ENCODE measurements at regions not wholly inside any gene's neighbourhood (a gene's known extent, or its start where the extent isn't known, plus 50 kb on each side); places are given as distances from the start of the nearest gene placed in this dataset.

DNA sequence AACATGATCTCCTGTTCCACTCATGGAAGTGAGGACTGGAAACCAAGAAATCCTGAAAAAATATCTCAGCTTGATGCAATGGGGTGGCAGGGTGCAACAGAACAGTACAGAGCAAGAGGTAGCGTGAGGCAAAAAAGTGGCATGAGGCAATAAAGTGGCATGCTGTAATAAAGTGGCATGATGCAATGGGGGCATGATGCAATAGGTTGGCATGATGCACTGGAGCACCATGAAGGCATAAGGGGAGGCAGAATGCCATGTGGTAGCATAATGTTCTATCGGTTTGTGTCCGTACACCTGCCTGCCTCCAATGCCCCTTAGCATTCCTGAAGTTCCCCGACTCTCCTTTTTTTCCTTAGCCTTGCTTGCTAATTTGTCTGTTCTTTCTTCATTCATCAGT, 648.4 kb downstream of the TMEM182 start:
- no peak overlapping the region for H3K9ac ChIP-seq (ENCODE audit: low read length)
- no peak overlapping the region for H3K4me3 ChIP-seq (ENCODE audit: low read length)
- H3K27ac ChIP-seq (ENCODE audit: low read depth, low read length) = no peak overlapping the region
- H3K4me1 ChIP-seq (ENCODE audit: control insufficient read depth, insufficient read depth, low read length) = no peaks in the 10 kb centered on the region
- H3K27me3 ChIP-seq (ENCODE audit: control insufficient read depth, insufficient read depth, low read length) = no peaks in the 10 kb centered on the region
- no peaks in the 10 kb centered on the region for H3K36me3 ChIP-seq (ENCODE audit: control insufficient read depth, insufficient read depth, low read length)

- no peak overlapping the region for H3K4me3 ChIP-seq (ENCODE audit: low read length)
- no peak overlapping the region for H3K27ac ChIP-seq (ENCODE audit: low read depth, low read length)
- no peaks in the 10 kb centered on the region for H3K36me3 ChIP-seq (ENCODE audit: control insufficient read depth, insufficient read depth, low read length)
- no peak overlapping the region for H3K9ac ChIP-seq (ENCODE audit: low read length)
- H3K4me1 ChIP-seq (ENCODE audit: control insufficient read depth, insufficient read depth, low read length) = no peaks in the 10 kb centered on the region
- H3K27me3 ChIP-seq (ENCODE audit: control insufficient read depth, insufficient read depth, low read length) = no peaks in the 10 kb centered on the region
Observed at GRCh38 chr2:103419506-103419905, 657.7 kb downstream of the TMEM182 start.

DNA sequence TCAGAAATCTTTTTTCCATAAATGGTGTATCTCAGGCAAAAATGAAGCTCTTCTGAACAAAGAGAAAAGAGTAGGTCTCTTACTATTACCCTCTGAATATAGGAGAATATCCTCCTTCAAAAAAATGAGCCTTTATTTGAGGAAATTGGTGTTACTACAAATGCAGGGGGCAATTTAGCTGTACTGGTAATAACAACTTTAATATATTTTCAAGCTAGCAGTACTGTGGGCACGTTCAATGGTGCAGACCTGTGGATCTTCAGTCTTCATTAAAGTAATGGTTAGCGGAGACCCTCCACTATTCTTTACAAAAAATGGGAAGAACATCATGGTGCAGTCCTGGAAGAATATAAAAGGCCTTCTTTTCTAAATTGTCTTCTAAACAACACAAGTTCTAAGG, 661.3 kb downstream of the TMEM182 start:
- Histone ChIP-seq H3K9ac (ENCODE audit: low read length) (no peak overlapping the region), H3K36me3 (ENCODE audit: control insufficient read depth, insufficient read depth, low read length) (no peaks in the 10 kb centered on the region), H3K4me3 (ENCODE audit: low read length) (no peak overlapping the region), H3K27ac (ENCODE audit: low read depth, low read length) (no peak overlapping the region), H3K27me3 (ENCODE audit: control insufficient read depth, insufficient read depth, low read length) (no peaks in the 10 kb centered on the region), H3K4me1 (ENCODE audit: control insufficient read depth, insufficient read depth, low read length) (no peaks in the 10 kb centered on the region)

GRCh38 chr2:103427567-103427966, 665.7 kb downstream of the TMEM182 start:
- Histone ChIP-seq H3K36me3 (ENCODE audit: control insufficient read depth, insufficient read depth, low read length) (no peaks in the 10 kb centered on the region), H3K27me3 (ENCODE audit: control insufficient read depth, insufficient read depth, low read length) (no peaks in the 10 kb centered on the region), H3K27ac (ENCODE audit: low read depth, low read length) (no peak overlapping the region), H3K4me1 (ENCODE audit: control insufficient read depth, insufficient read depth, low read length) (no peaks in the 10 kb centered on the region), H3K9ac (ENCODE audit: low read length) (no peak overlapping the region), H3K4me3 (ENCODE audit: low read length) (no peak overlapping the region)

DNA sequence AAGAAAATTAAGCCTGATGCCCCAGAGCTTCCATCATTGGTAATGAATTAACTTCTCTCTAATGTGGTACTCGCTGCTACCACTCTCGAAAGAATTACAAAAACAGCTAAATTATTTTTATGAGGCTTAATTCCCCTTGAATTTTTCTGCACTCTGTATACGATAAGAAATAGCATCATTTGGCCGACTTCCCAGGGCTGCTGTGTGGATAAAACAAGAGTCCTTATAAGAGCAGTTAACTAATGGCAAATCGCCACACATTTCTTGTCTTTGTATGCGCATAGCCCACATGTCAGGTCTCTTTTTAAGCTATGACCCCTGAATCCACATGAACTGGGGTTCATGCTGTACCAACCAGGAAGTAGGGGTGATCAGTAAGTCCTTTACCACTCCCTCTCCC, 668.4 kb downstream of the TMEM182 start:
- no peak overlapping the region for H3K4me3 ChIP-seq (ENCODE audit: low read length)
- no peaks in the 10 kb centered on the region for H3K36me3 ChIP-seq (ENCODE audit: control insufficient read depth, insufficient read depth, low read length)
- H3K9ac ChIP-seq (ENCODE audit: low read length) = no peak overlapping the region
- H3K27ac ChIP-seq (ENCODE audit: low read depth, low read length) = no peak overlapping the region
- no peaks in the 10 kb centered on the region for H3K27me3 ChIP-seq (ENCODE audit: control insufficient read depth, insufficient read depth, low read length)
- no peaks in the 10 kb centered on the region for H3K4me1 ChIP-seq (ENCODE audit: control insufficient read depth, insufficient read depth, low read length)

GRCh38 chr2:103435010-103435409, 673.2 kb downstream of the TMEM182 start:
- H3K27me3 ChIP-seq (ENCODE audit: control insufficient read depth, insufficient read depth, low read length) = no peaks in the 10 kb centered on the region
- H3K4me3 ChIP-seq (ENCODE audit: low read length) = no peak overlapping the region
- H3K27ac ChIP-seq (ENCODE audit: low read depth, low read length) = no peak overlapping the region
- no peaks in the 10 kb centered on the region for H3K36me3 ChIP-seq (ENCODE audit: control insufficient read depth, insufficient read depth, low read length)
- H3K4me1 ChIP-seq (ENCODE audit: control insufficient read depth, insufficient read depth, low read length) = no peaks in the 10 kb centered on the region
- no peak overlapping the region for H3K9ac ChIP-seq (ENCODE audit: low read length)

- Histone ChIP-seq H3K36me3 (ENCODE audit: control insufficient read depth, insufficient read depth, low read length) (no peaks in the 10 kb centered on the region), H3K4me3 (ENCODE audit: low read length) (no peak overlapping the region), H3K27me3 (ENCODE audit: control insufficient read depth, insufficient read depth, low read length) (no peaks in the 10 kb centered on the region), H3K27ac (ENCODE audit: low read depth, low read length) (no peak overlapping the region), H3K9ac (ENCODE audit: low read length) (no peak overlapping the region), H3K4me1 (ENCODE audit: control insufficient read depth, insufficient read depth, low read length) (no peaks in the 10 kb centered on the region)
Observed at GRCh38 chr2:103437161-103437560, 675.3 kb downstream of the TMEM182 start.

GRCh38 chr2:103445347-103445746, 683.5 kb downstream of the TMEM182 start:
- no peaks in the 10 kb centered on the region for H3K36me3 ChIP-seq (ENCODE audit: control insufficient read depth, insufficient read depth, low read length)
- H3K4me1 ChIP-seq (ENCODE audit: control insufficient read depth, insufficient read depth, low read length) = no peaks in the 10 kb centered on the region
- H3K4me3 ChIP-seq (ENCODE audit: low read length) = no peak overlapping the region
- H3K27ac ChIP-seq (ENCODE audit: low read depth, low read length) = no peak overlapping the region
- no peaks in the 10 kb centered on the region for H3K27me3 ChIP-seq (ENCODE audit: control insufficient read depth, insufficient read depth, low read length)
- no peak overlapping the region for H3K9ac ChIP-seq (ENCODE audit: low read length)

DNA sequence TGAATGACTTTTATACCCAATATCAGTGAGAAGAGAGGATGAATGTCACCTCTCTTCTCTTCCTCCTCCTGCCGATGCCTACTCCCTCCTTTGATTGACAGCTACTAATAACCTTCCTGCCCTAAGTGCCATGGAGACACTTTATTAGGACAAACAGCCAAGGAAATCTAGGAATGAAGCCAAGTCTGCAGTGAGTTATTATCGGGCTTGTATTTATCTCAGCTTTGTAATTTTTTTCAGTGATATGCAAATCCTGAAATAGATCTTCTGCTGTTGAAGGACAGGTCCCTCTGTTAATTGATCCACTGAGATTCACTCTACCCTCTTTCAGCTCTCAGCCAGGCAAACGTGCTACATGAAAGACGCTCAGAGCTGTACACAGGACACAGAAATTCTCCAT, 686.7 kb downstream of the TMEM182 start:
- Histone ChIP-seq H3K27me3 (ENCODE audit: control insufficient read depth, insufficient read depth, low read length) (no peaks in the 10 kb centered on the region), H3K4me3 (ENCODE audit: low read length) (no peak overlapping the region), H3K27ac (ENCODE audit: low read depth, low read length) (no peak overlapping the region), H3K4me1 (ENCODE audit: control insufficient read depth, insufficient read depth, low read length) (no peaks in the 10 kb centered on the region), H3K9ac (ENCODE audit: low read length) (no peak overlapping the region), H3K36me3 (ENCODE audit: control insufficient read depth, insufficient read depth, low read length) (no peaks in the 10 kb centered on the region)

DNA sequence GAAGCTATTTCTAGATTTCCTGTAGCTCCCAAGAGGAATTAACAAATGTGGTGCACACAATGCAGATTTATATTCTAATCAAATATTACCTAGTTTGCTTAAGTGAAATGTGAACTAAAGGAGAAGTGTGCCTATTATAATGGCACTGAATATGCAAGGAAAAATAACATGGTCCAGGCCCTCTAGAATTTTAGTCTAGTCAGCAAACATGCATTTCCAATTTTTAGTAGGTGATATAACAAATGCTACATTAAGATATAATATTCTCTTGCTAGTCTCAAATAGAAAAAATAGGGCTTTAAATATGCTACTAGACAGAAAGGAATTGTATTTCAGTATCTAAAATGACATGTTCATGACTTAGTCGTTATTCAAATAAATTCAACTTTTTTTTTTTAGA, 689.5 kb downstream of the TMEM182 start:
- no peak overlapping the region for H3K27ac ChIP-seq (ENCODE audit: low read depth, low read length)
- no peak overlapping the region for H3K9ac ChIP-seq (ENCODE audit: low read length)
- no peaks in the 10 kb centered on the region for H3K36me3 ChIP-seq (ENCODE audit: control insufficient read depth, insufficient read depth, low read length)
- no peak overlapping the region for H3K4me3 ChIP-seq (ENCODE audit: low read length)
- no peaks in the 10 kb centered on the region for H3K27me3 ChIP-seq (ENCODE audit: control insufficient read depth, insufficient read depth, low read length)
- no peaks in the 10 kb centered on the region for H3K4me1 ChIP-seq (ENCODE audit: control insufficient read depth, insufficient read depth, low read length)

- no peaks in the 10 kb centered on the region for H3K36me3 ChIP-seq (ENCODE audit: control insufficient read depth, insufficient read depth, low read length)
- no peaks in the 10 kb centered on the region for H3K4me1 ChIP-seq (ENCODE audit: control insufficient read depth, insufficient read depth, low read length)
- H3K27ac ChIP-seq (ENCODE audit: low read depth, low read length) = no peak overlapping the region
- H3K9ac ChIP-seq (ENCODE audit: low read length) = no peak overlapping the region
- no peaks in the 10 kb centered on the region for H3K27me3 ChIP-seq (ENCODE audit: control insufficient read depth, insufficient read depth, low read length)
- no peak overlapping the region for H3K4me3 ChIP-seq (ENCODE audit: low read length)
Observed at GRCh38 chr2:103459283-103459682, 697.5 kb downstream of the TMEM182 start.

DNA sequence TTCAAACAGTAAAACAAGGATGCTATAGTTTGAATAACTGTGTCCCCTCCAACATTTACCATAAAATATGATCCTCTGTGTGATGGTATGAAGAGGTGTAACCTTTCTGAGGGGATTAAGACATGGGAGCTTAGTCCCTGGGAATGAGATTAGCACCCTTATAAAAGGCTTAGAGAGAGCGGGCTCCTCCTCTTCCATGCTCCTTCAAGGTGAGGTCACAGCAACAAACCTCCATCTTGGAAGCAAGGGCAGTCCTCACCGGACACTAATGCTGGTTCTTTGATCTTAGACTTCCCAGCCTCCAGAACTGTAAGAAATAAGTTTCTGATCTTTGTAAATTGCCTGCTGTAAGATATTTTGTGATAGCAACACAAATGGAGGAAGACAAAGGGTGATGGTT, 700.3 kb downstream of the TMEM182 start:
- H3K4me1 ChIP-seq (ENCODE audit: control insufficient read depth, insufficient read depth, low read length) = no peaks in the 10 kb centered on the region
- no peaks in the 10 kb centered on the region for H3K27me3 ChIP-seq (ENCODE audit: control insufficient read depth, insufficient read depth, low read length)

DNA sequence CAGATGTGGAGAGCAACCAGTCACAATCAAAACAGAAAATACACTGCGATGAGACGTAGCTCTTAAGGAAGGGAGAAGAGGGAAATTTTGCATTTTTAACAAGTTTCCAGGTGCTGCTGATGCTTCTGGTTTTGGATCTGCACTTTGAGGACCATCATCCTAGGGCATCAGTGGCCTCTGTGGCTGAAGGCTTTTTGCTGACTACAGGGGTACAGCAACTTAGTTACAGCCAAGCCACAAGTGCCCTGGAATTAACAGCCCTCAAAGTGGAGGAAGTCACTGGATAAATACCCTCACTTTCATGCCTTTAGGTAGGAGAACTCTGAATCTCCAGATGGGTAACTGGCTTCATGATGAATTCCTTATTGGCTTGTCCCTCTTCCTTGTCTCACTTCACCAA, 700.9 kb downstream of the TMEM182 start:
- Histone ChIP-seq H3K4me3 (ENCODE audit: low read length) (no peak overlapping the region), H3K4me1 (ENCODE audit: control insufficient read depth, insufficient read depth, low read length) (no peaks in the 10 kb centered on the region), H3K9ac (ENCODE audit: low read length) (no peak overlapping the region), H3K36me3 (ENCODE audit: control insufficient read depth, insufficient read depth, low read length) (no peaks in the 10 kb centered on the region), H3K27ac (ENCODE audit: low read depth, low read length) (no peak overlapping the region), H3K27me3 (ENCODE audit: control insufficient read depth, insufficient read depth, low read length) (no peaks in the 10 kb centered on the region)

More for the DNA sequence above, 700.3 kb downstream of the TMEM182 start:
- no peak overlapping the region for H3K4me3 ChIP-seq (ENCODE audit: low read length)
- H3K9ac ChIP-seq (ENCODE audit: low read length) = no peak overlapping the region
- H3K36me3 ChIP-seq (ENCODE audit: control insufficient read depth, insufficient read depth, low read length) = no peaks in the 10 kb centered on the region
- no peak overlapping the region for H3K27ac ChIP-seq (ENCODE audit: low read depth, low read length)
